H1 (cell line): ENCODE measurements at regions not wholly inside any gene's neighbourhood (a gene's known extent, or its start where the extent isn't known, plus 50 kb on each side); places are given as distances from the start of the nearest gene placed in this dataset.

ENCODE experiments used
- CTCF ChIA-PET: fragments of 300-600 bp; sonication (Branson Sonifier 250); formaldehyde crosslinking; loops from one replicate; lab custom pipeline; 2021; ENCODE audit not compliant: partially characterized antibody; lab: Charles Lee
- POLR2A ChIA-PET: fragments of 300-600 bp; sonication (Branson Sonifier 250); formaldehyde crosslinking; loops from one replicate; lab custom pipeline; 2021; ENCODE audit warnings: inconsistent platforms; ENCODE audit not compliant: partially characterized antibody; lab: Charles Lee
- DNase-seq, 2 experiments: peaks; one replicate each; pipeline versions ENCODE4 v3.0.0 to v3.0.0-alpha.2; 2010 to 2022; ENCODE audit warnings: low spot score in 2 of 2, low read depth in 1 of 2, mixed read lengths in 1 of 2
- FAIRE-seq: peaks from 2 replicates; lab custom pipeline; 2011; peaks lifted over from hg19 to GRCh38; lab: Jason Lieb, UNC
- H2AFZ ChIP-seq: 2 replicates; pipeline ENCODE4 v1.8.1; 2012; ENCODE audit warnings: low read length, inconsistent platforms
- H2AK5ac ChIP-seq: 2 replicates; pipeline ENCODE4 v1.6.1; 2013; ENCODE audit warnings: low read depth, low read length
- H2BK120ac ChIP-seq: replicated peaks from 2 replicates; pipeline ENCODE3; 2013; ENCODE audit warnings: low read depth, low read length, inconsistent platforms
- H2BK12ac ChIP-seq: 2 replicates; pipeline ENCODE4 v1.6.1; 2013; ENCODE audit warnings: low read depth, low read length
- H2BK15ac ChIP-seq: 2 replicates; pipeline ENCODE4 v1.6.1; 2013; ENCODE audit warnings: low read length
- H2BK20ac ChIP-seq: 2 replicates; pipeline ENCODE4 v1.6.1; 2013; ENCODE audit warnings: low read length
- H2BK5ac ChIP-seq: 2 replicates; pipeline ENCODE4 v1.6.1; 2013; ENCODE audit warnings: low read depth, low read length
- H3K14ac ChIP-seq: 2 replicates; pipeline ENCODE4 v1.6.1; 2013; ENCODE audit warnings: inconsistent platforms; ENCODE audit not compliant: insufficient read length
- H3K18ac ChIP-seq: 2 replicates; pipeline ENCODE4 v1.6.1; 2013; ENCODE audit warnings: low read length; ENCODE audit errors: extremely low read depth
- H3K23ac ChIP-seq: 2 replicates; pipeline ENCODE4 v1.6.1; 2013; ENCODE audit warnings: inconsistent platforms; ENCODE audit not compliant: insufficient read length
- H3K23me2 ChIP-seq: 2 replicates; pipeline ENCODE4 v1.6.1; 2013; ENCODE audit warnings: low read depth, low read length
- H3K27ac ChIP-seq: 2 replicates; pipeline ENCODE4 v1.6.1; 2011; ENCODE audit warnings: low read depth, low read length, inconsistent platforms
- H3K27me3 ChIP-seq, 4 experiments: replicated peaks in 1 of 4; 1 replicate in 1 of 4; 2 replicates in 3 of 4; pipeline versions ENCODE4 v1.6.1 to v1.8.1; 2011 to 2013; ENCODE audit warnings: low read length in 3 of 4, mild to moderate bottlenecking in 3 of 4, inconsistent platforms in 2 of 4, mixed read lengths in 2 of 4, moderate library complexity in 1 of 4; ENCODE audit not compliant: control insufficient read depth in 3 of 4, insufficient read depth in 3 of 4; ENCODE audit errors: extremely low read depth in 1 of 4
- H3K36me3 ChIP-seq, 4 experiments: 2 replicates each; pipeline versions ENCODE4 v1.6.1 to v1.8.1; 2011 to 2013; ENCODE audit warnings: mild to moderate bottlenecking in 4 of 4, low read length in 3 of 4, moderate library complexity in 2 of 4, control low read depth in 1 of 4, inconsistent platforms in 1 of 4; ENCODE audit not compliant: insufficient read depth in 4 of 4, control insufficient read depth in 2 of 4
- H3K4ac ChIP-seq: replicated peaks from 2 replicates; pipeline ENCODE3; 2013; ENCODE audit warnings: low read length, low read depth, mixed read lengths, inconsistent platforms; ENCODE audit not compliant: insufficient read length
- H3K4me1 ChIP-seq, 4 experiments: replicated peaks in 1 of 4; 1 replicate in 1 of 4; 2 replicates in 3 of 4; pipeline versions ENCODE4 v1.6.1 to v1.8.1; 2011 to 2013; ENCODE audit warnings: low read length in 3 of 4, inconsistent platforms in 2 of 4, mixed read lengths in 1 of 4; ENCODE audit not compliant: insufficient read depth in 4 of 4, control insufficient read depth in 3 of 4
- H3K4me2 ChIP-seq, 2 experiments: 2 replicates each; pipeline versions ENCODE4 v1.6.1 to v1.8.1; 2011 to 2013; ENCODE audit warnings: low read depth in 2 of 2, low read length in 2 of 2, control low read depth in 1 of 2, inconsistent platforms in 1 of 2, mild to moderate bottlenecking in 1 of 2; ENCODE audit not compliant: insufficient read depth in 1 of 2
- H3K4me3 ChIP-seq, 4 experiments: fragments of 200-600, 300-600 bp in 1 of 4; sonication (generic), shearing (Covaris generic), sonication (Bioruptor Twin) in 1 of 4; 2 replicates each; pipeline versions ENCODE4 v1.5.1 to v1.8.1; 2011 to 2016; ENCODE audit warnings: low read length in 4 of 4, low read depth in 3 of 4, control low read depth in 2 of 4, inconsistent platforms in 2 of 4, mild to moderate bottlenecking in 2 of 4, mixed read lengths in 1 of 4, moderate library complexity in 1 of 4; ENCODE audit not compliant: insufficient read depth in 2 of 4; ENCODE audit errors: extremely low read depth in 1 of 4
- H3K56ac ChIP-seq: replicated peaks from 2 replicates; pipeline ENCODE3; 2013; ENCODE audit warnings: low read depth, mild to moderate bottlenecking, mixed read lengths, low read length, inconsistent platforms; ENCODE audit not compliant: insufficient read length
- H3K79me1 ChIP-seq: 2 replicates; pipeline ENCODE4 v1.6.1; 2013; ENCODE audit warnings: low read depth, low read length, control low read depth
- H3K79me2 ChIP-seq, 2 experiments: 2 replicates each; pipeline versions ENCODE4 v1.6.1 to v1.8.1; 2012 to 2013; ENCODE audit warnings: low read length in 2 of 2, mild to moderate bottlenecking in 2 of 2, inconsistent platforms in 1 of 2; ENCODE audit not compliant: insufficient read depth in 2 of 2, control insufficient read depth in 1 of 2
- H3K9ac ChIP-seq, 4 experiments: replicated peaks in 1 of 4; 1 replicate in 1 of 4; 2 replicates in 3 of 4; pipeline versions ENCODE4 v1.6.1 to v1.8.1; 2011 to 2013; ENCODE audit warnings: low read depth in 3 of 4, low read length in 3 of 4, control low read depth in 2 of 4, mild to moderate bottlenecking in 2 of 4, moderate library complexity in 2 of 4, inconsistent platforms in 1 of 4; ENCODE audit errors: extremely low read depth in 1 of 4
- H3K9me3 ChIP-seq, 2 experiments: 2 replicates each; pipeline versions ENCODE4 v1.6.1 to v1.8.1; 2012 to 2013; ENCODE audit warnings: mild to moderate bottlenecking in 2 of 2, moderate library complexity in 2 of 2, control low read depth in 1 of 2, inconsistent platforms in 1 of 2, low read depth in 1 of 2, low read length in 1 of 2, mixed read lengths in 1 of 2; ENCODE audit not compliant: insufficient read depth in 2 of 2
- H4K20me1 ChIP-seq, 2 experiments: replicated peaks in 1 of 2; 2 replicates each; pipeline versions ENCODE3 to v1.8.1; 2011 to 2013; ENCODE audit warnings: inconsistent platforms in 2 of 2, low read length in 2 of 2, mild to moderate bottlenecking in 1 of 2; ENCODE audit not compliant: insufficient read depth in 2 of 2, control insufficient read depth in 1 of 2
- H4K5ac ChIP-seq: 2 replicates; pipeline ENCODE4 v1.6.1; 2013; ENCODE audit warnings: low read length, low read depth, mixed read lengths, inconsistent platforms; ENCODE audit not compliant: insufficient read length
- H4K8ac ChIP-seq: 2 replicates; pipeline ENCODE4 v1.8.0; 2013; ENCODE audit warnings: mild to moderate bottlenecking, moderate library complexity, low read length, inconsistent platforms; ENCODE audit not compliant: insufficient read depth; ENCODE audit errors: extremely low read depth
- H4K91ac ChIP-seq: replicated peaks from 2 replicates; pipeline ENCODE3; 2013; ENCODE audit warnings: low read length, mixed read lengths, inconsistent platforms; ENCODE audit not compliant: insufficient read length
- ATF2 ChIP-seq: IDR thresholded peaks from 2 replicates; pipeline ENCODE4 v1.6.1; 2012; ENCODE audit warnings: low read length, inconsistent platforms
- CREB1 ChIP-seq: IDR thresholded peaks from 2 replicates; pipeline ENCODE4 v1.6.1; 2012; ENCODE audit warnings: inconsistent platforms
- FOSL1 ChIP-seq: IDR thresholded peaks from 2 replicates; pipeline ENCODE4 v1.6.1; 2011; ENCODE audit warnings: mild to moderate bottlenecking, low read depth, low read length, moderate library complexity; ENCODE audit not compliant: insufficient read depth
- KDM5A ChIP-seq: fragments of 200-600 bp; IDR thresholded peaks from 2 replicates; pipeline ENCODE4 v1.7.1; 2012; ENCODE audit warnings: mild to moderate bottlenecking, low read length, inconsistent platforms, mixed read lengths
- PHF8 ChIP-seq: fragments of 200-600 bp; sonication (generic); conservative IDR thresholded peaks from 2 replicates; pipeline ENCODE4 v1.7.1; 2012; ENCODE audit warnings: low read depth, mild to moderate bottlenecking, inconsistent platforms, low read length, moderate library complexity
- RNF2 ChIP-seq: fragments of 200-900, 300-1000 bp; sonication (generic); IDR thresholded peaks from 2 replicates; pipeline ENCODE4 v1.7.1; 2016; ENCODE audit warnings: borderline replicate concordance, low read depth, mild to moderate bottlenecking, antibody characterized with exemption, low read length; ENCODE audit not compliant: poor library complexity, severe bottlenecking; ENCODE audit errors: missing control alignments
- RXRA ChIP-seq: IDR thresholded peaks from 2 replicates; pipeline ENCODE4 v1.6.1; 2011; ENCODE audit warnings: low read depth, mild to moderate bottlenecking, low read length, moderate library complexity; ENCODE audit not compliant: insufficient read depth
- SIX5 ChIP-seq: IDR thresholded peaks from 2 replicates; pipeline ENCODE4 v1.6.1; 2011; ENCODE audit warnings: mild to moderate bottlenecking, low read depth, low read length
- WGBS, 2 experiments: shearing (Covaris generic) in 1 of 2; methylation state at CpG; one replicate each; pipeline versions ENCODE4 v1.1.6 to v1.1.7; 2013 to 2015; ENCODE audit warnings: low lambda C conversion rate in 2 of 2, mixed read lengths in 2 of 2, inconsistent platforms in 1 of 2, low coverage in 1 of 2, missing lambda C conversion rate in 1 of 2; ENCODE audit not compliant: insufficient replicate concordance in 2 of 2, insufficient coverage in 1 of 2, insufficient read length in 1 of 2; ENCODE audit errors: extremely low coverage in 1 of 2, missing lambda C conversion rate in 1 of 2; 5-methylcytosine and 5-hydroxymethylcytosine counted together

GRCh38 chr1:29690156-29690555 is 453.8 kb downstream of the PTPRU start:
- FAIRE-seq (no peak), DNase-seq (no peak)
- ChIA-PET CTCF (interaction anchor here (1.5 to 16.4 kb wide), 2 partner anchors 11 to 273 kb away, joined by 6 to 163 read pairs; no protein-coding TSS in a partner anchor), POLR2A (interaction anchor here (1.4 kb wide), 1 partner anchor 450 kb away, joined by 3 read pairs; no protein-coding TSS in a partner anchor)
- Histone ChIP-seq H2BK15ac (no peak overlapping the region), H3K4me3 (no peak overlapping the region), H3K79me2 (no peaks in the 10 kb centered on the region), H3K14ac (no peak overlapping the region), H3K9me3 (peaks cover 0 to 6% of the 10 kb centered on the region in 2 experiments; a peak in 1 of 4 replicates), H3K4ac (no peak overlapping the region), H3K9ac (no peak overlapping the region), H3K4me1 (0 out of 7 replicates have a peak, but pooled peaks cover 0 to 2% (median 0%) of the 10 kb centered on the region in 4 experiments), H2BK20ac (no peak overlapping the region), H2BK12ac (no peak overlapping the region), H3K56ac (no peak overlapping the region), H2AK5ac (no peak overlapping the region), H4K5ac (no peak overlapping the region), H4K8ac (no peak overlapping the region), H4K91ac (no peak overlapping the region), H3K4me2 (no peak overlapping the region), H2BK120ac (no peak overlapping the region), H4K20me1 (no peaks in the 10 kb centered on the region), H3K18ac (no peak overlapping the region), H3K23ac (no peak overlapping the region), H3K27me3 (0 out of 7 replicates have a peak, but pooled peaks cover 0 to 4% (median 0%) of the 10 kb centered on the region in 4 experiments), H3K79me1 (no peaks in the 10 kb centered on the region), H3K36me3 (no peaks in the 10 kb centered on the region), H3K27ac (no peak overlapping the region), H2AFZ (no peak overlapping the region), H3K23me2 (no peaks in the 10 kb centered on the region), H2BK5ac (no peak overlapping the region)
- TF ChIP-seq ATF2 = no peak
- TF ChIP-seq SIX5 = no peak
- no peak for TF ChIP-seq KDM5A
- no peak for TF ChIP-seq CREB1
- no peak for TF ChIP-seq FOSL1
- no peak for TF ChIP-seq RXRA
- no peak for TF ChIP-seq RNF2
- TF ChIP-seq PHF8 = no peak
- 90% methylated on average over 9 of the region's 9 CpGs; no CpG with 5 or more reads in 1 of the 2 experiments for WGBS, 2 experiments
